Medulla oblongata (tissue), 1 donor: ENCODE measurements at regions not wholly inside any gene's neighbourhood (a gene's known extent, or its start where the extent isn't known, plus 50 kb on each side); places are given as distances from the start of the nearest gene placed in this dataset.
"Not testable (repeated sequence)": the region's sequence is repeated elsewhere in the genome, so short reads cannot be mapped to it uniquely, and the experiment has no call there.

Experiments
- DNase-seq: peaks from one replicate; pipeline ENCODE4 v3.0.0-alpha.2; 2015; ENCODE audit errors: extremely low spot score

DNA sequence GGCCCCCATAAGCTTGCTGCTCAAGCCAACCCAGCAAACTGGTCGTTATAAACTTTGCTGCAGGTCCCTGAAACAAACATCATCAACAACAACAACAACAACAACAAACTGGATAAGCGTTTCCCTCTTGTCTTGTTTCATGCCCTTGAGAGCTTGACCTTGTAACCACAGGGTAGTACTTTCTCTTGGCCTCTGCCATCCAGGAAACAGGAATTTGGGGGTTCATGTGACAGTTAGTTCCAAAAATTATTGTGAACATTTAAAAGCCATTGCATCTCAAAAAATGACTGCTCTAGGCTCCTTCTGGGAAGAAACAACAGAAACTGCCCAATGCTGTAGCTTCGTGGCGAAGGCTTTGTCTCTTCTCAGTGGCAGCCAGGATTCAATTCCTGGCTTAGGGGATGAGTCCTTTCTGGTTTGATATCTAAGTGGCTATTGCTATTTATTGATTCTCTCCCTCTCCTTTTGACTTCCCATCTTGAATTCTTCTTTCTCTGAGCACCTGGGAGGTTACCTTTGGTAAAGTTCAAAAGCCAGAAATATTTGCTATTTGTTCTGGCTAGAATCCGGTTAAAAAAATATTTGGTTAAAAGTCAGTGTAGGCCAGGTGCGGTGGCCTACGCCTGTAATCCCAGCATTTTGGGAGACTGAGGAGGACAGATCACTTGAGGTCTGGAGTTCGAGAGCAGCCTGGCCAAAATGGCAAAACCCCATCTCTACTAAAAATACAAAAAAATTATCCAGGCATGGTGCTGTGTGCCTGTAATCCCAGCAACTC lies 52.0 kb upstream of the CPM start:
- no peak for DNase-seq

DNA sequence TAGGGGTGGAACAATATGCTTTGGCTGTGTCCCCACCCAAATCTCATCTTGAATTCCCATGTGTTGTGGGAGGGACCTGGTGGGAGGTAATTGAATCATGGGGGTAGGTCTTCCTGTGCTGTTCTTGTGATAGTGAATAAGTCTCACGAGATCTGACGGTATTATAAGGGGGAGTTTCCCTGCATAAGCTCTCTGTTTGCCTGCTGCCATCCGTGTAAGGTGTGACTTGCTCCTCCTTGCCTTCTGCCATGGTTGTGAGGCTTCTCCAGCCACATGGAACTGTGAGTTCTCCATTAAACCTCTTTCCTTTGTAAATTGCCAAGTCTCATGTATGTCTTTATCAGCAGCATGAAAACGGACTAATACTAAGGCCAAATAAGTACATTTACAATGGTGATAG lies 64.6 kb upstream of the CPM start:
- not testable (repeated sequence) for DNase-seq

DNA sequence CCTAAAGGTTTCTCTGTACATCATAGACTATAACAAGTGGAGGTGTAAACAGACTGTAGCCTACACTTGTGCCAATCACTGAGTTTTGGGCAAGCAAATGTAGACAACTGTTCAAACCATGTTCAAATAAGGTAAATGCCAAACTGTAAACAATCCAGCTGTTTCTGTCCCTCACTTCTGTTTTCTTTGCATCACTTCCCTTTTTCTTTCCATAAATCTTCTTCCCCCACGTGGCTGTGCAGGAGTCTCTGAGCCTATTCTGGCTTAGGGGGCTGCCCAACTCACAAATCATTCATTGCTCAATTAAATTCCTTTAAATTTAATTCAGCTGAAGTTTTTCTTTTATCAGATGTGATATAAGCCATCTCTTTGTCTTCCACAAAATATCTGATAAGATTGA lies 65.1 kb upstream of the CPM start:
- DNase-seq: peak; percentile 32

DNA sequence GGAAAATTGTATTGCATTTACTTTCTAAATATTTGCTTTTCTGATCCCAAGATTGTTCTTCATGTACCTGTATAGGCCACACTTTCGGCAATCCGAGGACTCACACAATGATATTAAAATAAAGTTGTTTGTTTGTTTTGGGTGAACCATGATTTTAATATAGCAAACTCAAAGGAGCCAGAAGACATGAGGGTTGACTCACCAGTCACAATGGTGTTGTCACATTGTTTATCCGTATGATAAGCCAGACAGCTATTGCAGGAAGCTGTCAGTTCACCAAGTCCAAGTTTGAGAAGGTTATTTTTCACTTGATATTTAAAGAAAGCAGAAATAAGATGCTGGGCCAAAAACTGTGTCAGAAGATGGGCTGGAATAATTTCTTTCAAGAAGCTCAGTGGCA lies 67.1 kb upstream of the CPM start:
- DNase-seq: no peak

DNA sequence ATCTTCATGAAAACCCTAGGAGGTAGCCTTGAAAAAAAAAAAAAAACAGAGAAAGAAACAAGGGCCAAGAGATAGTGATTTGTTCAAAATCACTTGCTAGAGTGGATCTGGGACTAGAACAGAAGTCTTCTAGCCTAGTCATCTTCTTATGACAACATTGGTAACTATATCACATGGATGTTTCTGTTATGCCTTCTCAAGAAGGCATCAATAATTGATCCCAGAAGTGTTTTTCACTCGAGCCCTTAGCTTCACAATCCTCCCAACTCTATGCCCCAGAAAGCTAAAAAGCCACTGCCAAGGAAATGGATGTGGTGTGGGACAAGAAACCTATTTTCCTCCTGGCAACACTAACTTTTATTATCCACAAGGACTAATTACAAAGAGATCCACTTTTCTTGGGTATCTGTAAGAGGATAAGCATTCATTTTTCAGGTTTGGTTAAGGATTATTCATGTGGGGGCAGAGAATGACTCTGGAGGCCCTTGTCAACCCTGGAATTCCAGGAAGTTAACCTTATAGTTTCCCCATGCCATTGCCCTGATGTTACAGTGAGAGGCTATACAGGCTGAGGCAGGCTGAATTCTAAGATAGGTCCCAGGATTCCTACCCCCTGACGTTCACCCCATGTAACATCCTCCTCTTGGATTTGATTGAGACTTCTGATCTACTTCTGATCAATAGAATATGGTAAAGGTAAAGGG lies 67.7 kb upstream of the CPM start:
- no peak for DNase-seq

DNA sequence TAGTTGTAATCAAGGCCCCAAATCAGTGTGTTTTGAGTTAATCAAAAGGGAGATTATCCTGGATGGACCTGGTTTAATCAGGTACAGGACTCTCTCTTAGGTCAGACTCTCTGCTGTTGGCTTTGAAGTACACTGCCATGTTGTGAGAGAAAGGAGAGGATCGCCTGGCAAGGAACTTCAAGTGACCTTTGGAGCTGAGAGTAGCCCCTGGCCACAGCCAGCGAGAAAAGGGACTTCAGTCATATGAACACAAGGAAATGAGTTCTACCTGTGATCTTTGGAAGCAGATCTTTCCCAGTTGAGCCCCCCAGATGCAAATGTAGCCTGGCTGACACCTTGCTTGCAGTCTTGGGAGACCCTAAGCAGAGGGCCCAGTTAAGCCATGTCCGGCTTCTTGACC lies 68.3 kb upstream of the CPM start:
- DNase-seq: no peak

DNA sequence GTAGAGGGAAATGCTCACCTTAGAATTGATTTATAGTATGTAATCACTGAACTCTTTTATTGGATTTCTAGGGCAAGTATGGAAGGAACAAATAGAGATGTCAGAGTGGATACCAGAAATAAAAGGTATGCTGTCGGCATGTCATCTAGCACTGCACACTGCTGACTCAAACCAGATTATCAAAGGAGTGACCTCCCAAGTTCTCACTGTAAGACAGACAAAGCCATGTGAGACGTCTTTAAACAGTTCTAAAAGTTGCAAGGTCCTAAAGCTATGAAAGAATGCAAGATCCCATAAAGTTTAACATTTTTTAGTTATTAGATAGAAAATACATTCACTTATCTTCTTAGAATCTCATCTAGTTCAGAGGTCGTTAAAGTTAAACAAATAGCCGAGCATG lies 70.0 kb upstream of the CPM start:
- DNase-seq: no peak

DNA sequence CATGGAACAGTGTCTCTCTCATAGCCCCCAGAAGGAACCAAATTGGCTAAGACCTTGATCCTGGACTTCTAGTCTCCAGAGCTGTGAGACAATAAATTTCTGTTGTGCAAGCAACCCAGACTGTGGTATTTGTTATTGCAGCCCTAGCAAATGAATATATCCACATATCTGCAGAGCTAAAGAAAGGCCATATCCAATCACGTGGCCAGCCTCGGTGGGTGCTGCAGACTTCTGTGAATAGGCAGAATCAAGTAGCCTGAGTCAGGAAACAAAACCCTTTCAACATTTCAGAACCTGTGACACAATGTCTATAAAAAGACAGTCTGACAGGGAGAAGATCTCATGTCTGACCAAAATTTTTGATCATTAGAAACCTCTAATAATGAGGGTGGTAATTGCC lies 71.0 kb upstream of the CPM start:
- DNase-seq: no peak

DNA sequence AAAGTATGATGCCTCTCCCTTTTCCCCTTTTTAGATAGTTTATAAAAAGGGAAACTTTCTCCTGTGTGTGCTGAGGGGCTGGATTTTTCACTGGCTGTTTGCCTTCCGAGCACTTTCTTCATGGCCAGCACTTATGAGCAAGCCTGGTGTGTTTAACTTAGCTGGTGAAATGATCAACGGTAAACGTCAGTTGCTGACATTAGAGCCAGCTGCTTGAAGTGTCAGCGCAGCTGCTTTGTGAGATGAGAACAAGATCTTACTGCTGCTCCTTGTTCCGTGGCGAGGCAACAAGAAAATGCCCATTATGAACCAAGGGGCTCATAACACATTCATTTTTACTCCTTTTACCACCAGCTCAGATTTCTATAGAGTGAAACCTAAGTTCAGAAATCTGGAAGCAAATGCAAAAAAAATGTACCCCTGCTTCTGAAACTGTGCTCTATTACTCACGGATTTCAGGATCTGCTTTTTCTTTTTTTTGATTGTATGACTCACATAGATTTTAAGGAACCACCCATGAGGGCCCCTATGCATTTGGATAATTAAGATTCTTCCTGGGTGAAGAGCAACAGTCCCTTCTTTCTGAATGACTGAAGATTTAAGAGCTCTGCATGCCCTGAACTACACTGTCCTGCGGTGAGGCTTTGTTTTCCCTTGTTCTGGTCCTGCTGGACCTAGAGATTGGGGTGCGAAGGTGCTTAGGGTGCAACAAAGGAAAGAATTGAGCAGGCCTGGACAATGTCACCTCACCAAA lies 74.3 kb upstream of the CPM start:
- DNase-seq: peak; percentile 43

DNA sequence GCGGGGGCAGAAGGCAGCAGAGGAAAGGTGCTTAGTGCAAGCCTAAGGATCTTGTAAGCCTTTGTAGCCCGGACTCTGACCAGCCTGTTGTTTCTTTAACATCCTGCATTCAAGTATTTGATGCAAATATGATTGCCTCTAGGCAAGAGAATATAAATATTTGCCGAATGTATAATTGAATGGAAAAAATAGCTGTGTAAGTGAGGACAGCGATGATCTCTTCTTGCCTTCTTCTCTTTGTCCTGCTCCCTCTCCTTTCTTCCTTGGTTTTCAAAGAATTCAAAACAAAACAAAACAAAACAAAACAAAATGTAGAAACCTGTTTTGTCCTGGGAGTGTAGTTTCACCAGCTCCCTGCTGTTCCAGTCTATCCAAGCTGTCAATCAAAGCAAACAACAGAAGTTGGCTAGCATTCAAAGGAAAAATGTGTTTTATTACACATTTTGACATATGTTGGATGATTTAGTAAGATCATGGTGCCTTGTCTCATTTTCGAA lies 74.9 kb upstream of the CPM start:
- no peak for DNase-seq

DNA sequence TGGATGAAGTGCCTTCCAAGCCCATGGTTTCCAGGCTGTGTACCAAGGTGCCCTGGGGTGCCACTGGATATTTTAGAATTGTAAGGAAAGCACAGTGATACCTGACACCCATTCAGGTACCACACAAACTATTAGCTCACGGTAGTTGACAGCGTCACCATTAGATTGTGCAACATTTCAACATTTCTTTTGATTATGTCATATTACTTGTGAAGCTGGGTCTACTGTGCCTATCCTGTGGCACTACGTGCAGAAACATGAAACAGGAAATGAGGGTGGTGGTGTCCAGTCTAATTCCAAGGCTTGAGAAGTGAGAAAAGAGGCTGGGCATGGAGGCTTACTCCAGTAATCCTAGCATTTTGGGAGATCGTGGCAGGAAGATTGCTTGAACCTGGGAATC lies 75.5 kb upstream of the CPM start:
- no peak for DNase-seq

DNA sequence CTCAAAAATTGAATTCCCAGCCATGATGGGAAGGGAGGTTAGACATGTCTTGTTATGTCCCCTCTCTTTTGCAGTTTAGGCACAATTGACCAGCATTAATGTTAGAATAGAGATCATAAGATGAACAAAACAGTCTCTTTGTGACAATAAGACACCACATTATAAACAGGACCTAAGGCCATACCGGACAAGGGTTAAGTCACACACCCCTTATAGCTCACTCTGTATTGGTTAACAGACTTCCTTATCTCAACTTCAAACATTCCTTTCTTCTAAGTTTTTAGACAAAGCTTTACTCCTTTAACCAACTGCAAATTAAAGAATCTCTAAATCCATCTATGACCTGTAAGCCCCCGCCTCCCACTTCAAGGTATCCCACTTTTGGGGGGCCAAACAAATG lies 81.1 kb upstream of the CPM start:
- DNase-seq: no peak

DNA sequence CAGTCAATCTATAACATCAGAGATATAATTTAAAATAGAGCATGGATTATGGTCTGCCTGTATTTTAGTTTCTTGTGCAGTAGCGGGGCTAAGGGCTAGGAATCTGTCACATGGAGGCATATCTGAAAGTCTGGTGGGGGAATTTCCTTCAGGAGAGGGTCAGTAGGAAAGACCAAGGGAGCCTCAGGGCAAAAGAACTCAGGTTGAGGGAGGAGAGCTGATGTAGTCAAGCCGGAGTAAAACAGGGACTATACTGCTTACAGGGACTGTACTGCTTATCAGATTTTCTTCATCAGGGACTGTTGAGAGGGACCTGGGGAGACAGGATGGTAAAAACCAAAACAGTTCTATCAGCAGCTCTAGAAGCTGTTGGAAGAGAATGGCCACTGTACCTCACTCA lies 82.0 kb upstream of the CPM start:
- no peak for DNase-seq

DNA sequence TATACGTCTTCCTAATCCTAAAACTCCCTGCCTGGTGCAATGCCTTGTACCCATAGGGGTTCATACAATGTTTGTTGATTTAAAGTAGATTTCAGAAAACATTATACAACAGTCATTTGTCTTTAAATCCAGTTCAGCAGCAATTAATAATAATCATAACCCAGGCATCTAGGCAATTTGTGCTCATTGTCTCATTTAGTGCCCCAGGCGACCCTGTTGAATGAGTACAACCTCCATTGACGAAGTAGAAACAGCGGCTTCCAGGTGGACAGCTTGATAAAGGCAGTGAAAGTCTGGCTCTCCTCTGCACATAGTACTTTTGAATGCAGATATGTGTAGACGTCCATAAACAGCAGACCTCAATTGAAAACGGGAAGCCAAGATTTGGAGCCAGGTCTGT lies 82.9 kb upstream of the CPM start:
- DNase-seq: no peak

DNA sequence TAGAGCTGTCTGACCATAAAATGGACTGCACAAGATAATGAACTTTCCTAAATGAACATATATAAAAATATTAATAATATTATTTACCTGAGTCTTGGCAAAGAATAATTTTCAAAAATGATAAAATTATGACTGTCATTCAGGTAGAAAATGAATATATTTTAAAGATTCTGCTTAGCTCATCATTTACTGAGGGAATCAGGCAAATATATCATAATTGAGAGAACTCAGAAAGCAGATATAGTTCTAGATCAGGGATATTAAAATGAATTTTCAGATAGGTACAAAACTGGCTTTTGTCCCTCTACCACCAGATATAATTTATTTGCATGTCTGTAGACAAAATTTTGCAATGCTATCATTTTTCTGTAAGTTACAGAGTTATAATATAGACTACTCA lies 86.1 kb upstream of the CPM start:
- DNase-seq: no peak

DNA sequence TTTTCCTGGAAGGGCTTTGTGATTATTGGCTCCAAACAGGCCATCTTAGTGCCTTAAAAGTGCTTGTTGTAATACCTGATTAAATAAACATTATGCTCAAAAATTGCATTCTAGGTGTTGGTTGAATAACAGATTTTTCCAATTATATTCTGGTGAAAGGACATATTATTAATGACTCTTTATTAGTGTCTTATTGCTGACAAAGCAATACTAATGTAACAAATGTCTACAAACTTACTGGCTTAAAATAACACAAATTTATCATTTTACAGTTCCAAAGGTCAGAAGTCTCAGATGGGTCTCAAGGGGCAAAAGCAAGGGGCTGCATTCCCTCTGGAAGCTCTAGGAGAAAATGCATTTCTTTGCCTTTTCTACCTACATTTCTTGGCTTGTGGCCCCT lies 86.9 kb upstream of the CPM start:
- no peak for DNase-seq

DNA sequence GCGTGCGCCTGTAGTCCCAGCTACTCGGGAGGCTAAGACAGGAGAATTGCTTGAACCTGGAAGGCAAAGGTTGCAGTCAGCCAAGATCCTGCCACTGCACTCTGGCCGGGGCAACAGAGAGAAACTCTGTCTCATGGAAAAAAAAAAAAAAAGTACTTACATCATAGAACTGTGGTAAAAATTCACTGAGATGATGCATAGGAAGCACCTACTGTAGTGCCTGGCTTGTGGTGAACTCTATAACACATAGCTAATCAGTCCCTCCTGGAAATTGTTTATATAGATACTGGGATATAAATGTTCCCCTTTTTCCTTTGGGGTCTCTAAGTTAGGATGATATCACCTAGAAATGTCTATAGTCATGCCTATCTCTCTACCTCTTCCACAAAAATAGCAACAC lies 89.7 kb upstream of the CPM start:
- no peak for DNase-seq

DNA sequence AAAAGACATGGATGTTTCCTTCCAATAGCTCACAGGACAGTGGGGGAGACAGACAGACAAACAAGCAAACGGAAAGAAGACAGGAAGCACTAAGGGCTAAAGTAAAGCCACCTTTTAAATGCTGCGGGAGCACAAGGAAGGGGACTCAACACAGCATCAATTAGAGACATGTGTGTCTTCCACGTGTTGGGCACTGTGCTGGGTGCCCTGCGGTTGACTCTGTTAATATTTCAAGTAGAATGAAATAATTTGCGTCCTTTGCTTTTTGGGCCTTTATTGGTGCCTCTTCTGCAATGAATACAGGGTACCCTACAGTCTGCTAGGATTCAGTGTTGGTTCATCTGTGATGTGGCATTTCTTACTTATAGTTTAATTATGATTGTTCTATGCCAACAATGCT lies 90.9 kb upstream of the CPM start:
- DNase-seq: no peak

DNA sequence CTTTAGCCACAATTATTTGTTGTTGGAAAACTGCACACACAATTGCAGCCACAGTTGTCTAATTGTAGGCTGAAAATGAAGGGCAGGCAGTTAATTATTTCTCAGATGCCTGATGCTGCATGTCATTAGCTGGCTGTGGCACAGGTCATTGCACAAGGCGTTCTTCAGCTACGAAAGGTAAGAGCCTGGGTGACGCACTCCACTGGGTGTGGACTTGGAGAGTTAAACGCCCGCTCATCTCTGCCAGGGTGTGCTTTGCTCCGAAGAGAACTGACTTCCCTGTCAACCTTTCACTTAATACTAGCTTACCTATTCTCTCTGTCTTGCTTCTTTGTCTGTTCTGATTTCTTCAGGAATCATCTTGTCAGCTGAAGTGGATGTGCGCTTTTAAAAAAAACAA lies 91.4 kb upstream of the CPM start:
- DNase-seq: no peak

DNA sequence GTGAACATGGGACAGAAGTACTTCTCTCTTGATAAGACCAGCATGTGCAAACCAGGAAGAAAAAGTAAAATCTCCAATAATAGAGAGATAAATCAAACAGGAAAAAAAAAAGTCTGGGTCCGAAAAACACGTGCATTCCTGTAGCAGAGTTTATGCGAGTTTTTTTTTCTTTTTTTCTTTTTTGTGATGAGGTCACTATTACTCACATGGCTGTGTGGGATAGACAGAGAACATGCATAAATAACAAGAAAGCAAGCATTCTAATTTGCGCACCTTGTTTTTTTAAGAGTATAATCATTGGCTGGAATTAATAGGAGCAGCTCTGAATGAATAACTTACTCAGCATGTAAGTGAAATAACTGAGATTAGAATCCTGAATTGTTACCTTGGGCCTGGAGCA lies 91.9 kb upstream of the CPM start:
- DNase-seq: no peak

DNA sequence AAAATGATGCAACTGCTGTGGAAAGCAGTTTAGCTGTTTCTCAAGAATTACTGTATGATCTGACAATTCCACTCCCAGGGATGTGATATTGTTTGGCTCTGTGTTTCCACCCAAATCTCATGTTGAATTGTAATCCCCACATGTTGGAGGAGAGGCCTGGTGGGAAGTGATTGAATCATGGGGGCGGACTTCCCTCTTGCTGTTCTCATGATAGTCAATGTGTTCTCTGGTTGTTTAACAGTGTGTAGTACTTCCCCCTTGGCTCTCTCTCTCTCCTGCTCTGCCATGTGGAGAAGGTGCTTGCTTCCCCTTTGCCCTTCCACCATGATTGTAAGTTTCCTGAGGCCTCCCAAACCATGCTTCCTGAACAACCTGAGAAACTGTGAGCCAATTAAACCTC lies 93.4 kb upstream of the CPM start:
- DNase-seq: no peak

DNA sequence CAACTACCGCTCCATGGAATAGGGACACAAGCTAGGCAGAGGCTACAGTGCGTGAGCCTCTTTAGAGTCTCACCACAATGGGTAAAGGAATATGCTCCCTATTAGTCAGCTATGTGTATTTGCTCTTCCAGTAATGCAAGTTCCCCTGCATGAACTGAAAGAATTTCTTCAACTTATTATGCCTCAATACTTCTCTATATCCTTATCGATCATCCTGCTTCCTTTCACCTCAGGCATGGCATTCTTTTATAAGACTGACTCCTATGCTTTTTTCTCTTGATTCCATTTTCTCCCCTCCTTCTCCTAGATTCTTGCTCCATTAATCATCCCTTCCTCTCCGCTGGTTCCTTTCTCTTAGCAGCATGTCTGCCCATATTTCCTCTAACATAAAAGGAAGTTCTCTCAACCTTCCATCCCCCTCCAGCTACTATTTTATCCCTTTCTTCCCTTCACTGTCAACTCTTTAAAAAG lies 94.5 kb upstream of the CPM start:
- no peak for DNase-seq
